KMS-11 (cell line): ENCODE measurements at regions not wholly inside any gene's neighbourhood (a gene's known extent, or its start where the extent isn't known, plus 50 kb on each side); places are given as distances from the start of the nearest gene placed in this dataset.

Experiments used
- H2AFZ ChIP-seq: fragments of 200-600 bp; sonication (generic); 2 replicates; pipeline ENCODE4 v1.6.1; 2016; ENCODE audit warnings: antibody characterized with exemption, mixed run types, low read depth
- H3K27ac ChIP-seq: fragments of 200-600 bp; sonication (generic); 2 replicates; pipeline ENCODE4 v1.6.1; 2016; ENCODE audit warnings: mild to moderate bottlenecking, mixed run types
- H3K27me3 ChIP-seq: fragments of 200-600 bp; sonication (generic); 2 replicates; pipeline ENCODE4 v1.6.1; 2017; ENCODE audit warnings: mild to moderate bottlenecking, low read depth, mixed run types, moderate library complexity; ENCODE audit not compliant: insufficient read depth
- H3K36me3 ChIP-seq: fragments of 200-600 bp; sonication (generic); 2 replicates; pipeline ENCODE4 v1.6.1; 2017; ENCODE audit warnings: mild to moderate bottlenecking, mixed run types; ENCODE audit not compliant: insufficient read depth
- H3K4me1 ChIP-seq: fragments of 200-600 bp; sonication (generic); 2 replicates; pipeline ENCODE4 v1.6.1; 2016; ENCODE audit warnings: mild to moderate bottlenecking, low read depth, mixed run types; ENCODE audit not compliant: poor library complexity, severe bottlenecking
- H3K4me2 ChIP-seq: fragments of 200-600 bp; sonication (generic); 2 replicates; pipeline ENCODE4 v1.7.0; 2016; ENCODE audit warnings: mild to moderate bottlenecking, mixed run types
- H3K4me3 ChIP-seq: fragments of 200-600 bp; sonication (generic); IDR thresholded peaks from 2 replicates; pipeline ENCODE4 v1.6.1; 2017; ENCODE audit warnings: low read depth, low read length, mixed read lengths; ENCODE audit not compliant: insufficient read depth
- H3K79me2 ChIP-seq: fragments of 200-600 bp; sonication (generic); 2 replicates; pipeline ENCODE4 v1.6.1; 2016; ENCODE audit warnings: low read depth, mixed run types; ENCODE audit not compliant: insufficient read depth
- H3K9ac ChIP-seq: fragments of 200-600 bp; sonication (generic); 2 replicates; pipeline ENCODE4 v1.6.1; 2016; ENCODE audit warnings: mild to moderate bottlenecking, mixed run types
- H4K20me1 ChIP-seq: fragments of 200-600 bp; sonication (generic); 2 replicates; pipeline ENCODE4 v1.6.1; 2016; ENCODE audit warnings: mild to moderate bottlenecking, mixed run types; ENCODE audit not compliant: insufficient read depth
- CTCF ChIP-seq: fragments of 200-600 bp; sonication (generic); conservative IDR thresholded peaks from 2 replicates; pipeline ENCODE4 v1.6.1; 2017; ENCODE audit warnings: low read depth, mild to moderate bottlenecking, antibody characterized with exemption, low read length, moderate library complexity, mixed read lengths

DNA sequence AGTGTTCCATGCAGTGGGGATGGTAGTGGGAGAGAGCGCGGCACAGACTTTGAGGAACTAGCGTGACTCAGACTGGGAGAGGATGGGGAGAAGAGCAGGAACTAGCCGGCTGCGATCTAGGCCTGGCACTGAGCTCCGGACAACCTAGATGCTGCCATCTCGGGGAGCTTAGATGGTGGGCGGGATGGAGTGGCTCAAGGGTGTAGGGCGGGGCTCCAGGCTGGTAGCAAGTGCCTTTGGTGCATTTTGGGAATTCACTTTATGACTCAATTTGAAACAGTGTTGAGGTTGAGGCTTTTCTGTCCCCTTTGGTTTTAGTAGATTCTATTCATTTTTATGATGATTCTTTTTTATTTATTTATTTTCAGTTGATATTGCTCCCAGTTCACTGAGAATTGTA is 185.3 kb upstream of the GPR26 start:
- no peaks in the 10 kb centered on the region for H3K36me3 ChIP-seq
- H3K27me3 ChIP-seq = no peaks in the 10 kb centered on the region
- no peak overlapping the region for H3K27ac ChIP-seq
- no peak for TF ChIP-seq CTCF
- no peaks in the 10 kb centered on the region for H3K79me2 ChIP-seq
- no peak overlapping the region for H3K4me2 ChIP-seq
- no peaks in the 10 kb centered on the region for H4K20me1 ChIP-seq
- peaks cover 4% of the 10 kb centered on the region for H3K4me1 ChIP-seq
- no peak overlapping the region for H3K9ac ChIP-seq
- no peak overlapping the region for H3K4me3 ChIP-seq
- no peak overlapping the region for H2AFZ ChIP-seq

- Histone ChIP-seq H3K36me3 (no peaks in the 10 kb centered on the region), H2AFZ (no peak overlapping the region), H3K27me3 (no peaks in the 10 kb centered on the region), H3K4me3 (no peak overlapping the region), H3K79me2 (no peaks in the 10 kb centered on the region), H3K4me1 (peaks cover 4% of the 10 kb centered on the region), H3K4me2 (no peak overlapping the region), H4K20me1 (no peaks in the 10 kb centered on the region), H3K27ac (no peak overlapping the region), H3K9ac (no peak overlapping the region)
- TF ChIP-seq CTCF = no peak
Measured at GRCh38 chr10:123484722-123485121, 181.4 kb upstream of the GPR26 start.

- Histone ChIP-seq H3K9ac (no peak overlapping the region), H3K4me3 (no peak overlapping the region), H3K4me2 (no peak overlapping the region), H3K27me3 (no peaks in the 10 kb centered on the region), H3K36me3 (no peaks in the 10 kb centered on the region), H4K20me1 (no peaks in the 10 kb centered on the region), H3K79me2 (no peaks in the 10 kb centered on the region), H3K4me1 (no peaks in the 10 kb centered on the region), H2AFZ (no peak overlapping the region), H3K27ac (no peak overlapping the region)
- TF ChIP-seq CTCF = no peak
Measured at GRCh38 chr10:123485341-123485960, 180.7 kb upstream of the GPR26 start.

GRCh38 chr10:123488436-123488835 is 177.7 kb upstream of the GPR26 start:
- Histone ChIP-seq H3K9ac (no peak overlapping the region), H3K27me3 (no peaks in the 10 kb centered on the region), H4K20me1 (no peaks in the 10 kb centered on the region), H3K36me3 (no peaks in the 10 kb centered on the region), H3K79me2 (no peaks in the 10 kb centered on the region), H3K4me2 (no peak overlapping the region), H3K27ac (no peak overlapping the region), H3K4me1 (no peaks in the 10 kb centered on the region), H2AFZ (no peak overlapping the region), H3K4me3 (no peak overlapping the region)
- TF ChIP-seq CTCF = no peak
